ENCODE measurements at regions not wholly inside any gene's neighbourhood (a gene's known extent, or its start where the extent isn't known, plus 50 kb on each side); places are given as distances from the start of the nearest gene placed in this dataset.

- DNase-seq (ENCODE audit: low spot score) = no peak
Observed at GRCh38 chr2:144708626-144709025, 188.7 kb upstream of the ZEB2 start.

GRCh38 chr2:144707736-144708326, 187.9 kb upstream of the ZEB2 start:
- peak; percentile 70 for DNase-seq (ENCODE audit: low spot score)

GRCh38 chr2:144706647-144707046, 186.7 kb upstream of the ZEB2 start:
- no peak for DNase-seq (ENCODE audit: low spot score)

DNA sequence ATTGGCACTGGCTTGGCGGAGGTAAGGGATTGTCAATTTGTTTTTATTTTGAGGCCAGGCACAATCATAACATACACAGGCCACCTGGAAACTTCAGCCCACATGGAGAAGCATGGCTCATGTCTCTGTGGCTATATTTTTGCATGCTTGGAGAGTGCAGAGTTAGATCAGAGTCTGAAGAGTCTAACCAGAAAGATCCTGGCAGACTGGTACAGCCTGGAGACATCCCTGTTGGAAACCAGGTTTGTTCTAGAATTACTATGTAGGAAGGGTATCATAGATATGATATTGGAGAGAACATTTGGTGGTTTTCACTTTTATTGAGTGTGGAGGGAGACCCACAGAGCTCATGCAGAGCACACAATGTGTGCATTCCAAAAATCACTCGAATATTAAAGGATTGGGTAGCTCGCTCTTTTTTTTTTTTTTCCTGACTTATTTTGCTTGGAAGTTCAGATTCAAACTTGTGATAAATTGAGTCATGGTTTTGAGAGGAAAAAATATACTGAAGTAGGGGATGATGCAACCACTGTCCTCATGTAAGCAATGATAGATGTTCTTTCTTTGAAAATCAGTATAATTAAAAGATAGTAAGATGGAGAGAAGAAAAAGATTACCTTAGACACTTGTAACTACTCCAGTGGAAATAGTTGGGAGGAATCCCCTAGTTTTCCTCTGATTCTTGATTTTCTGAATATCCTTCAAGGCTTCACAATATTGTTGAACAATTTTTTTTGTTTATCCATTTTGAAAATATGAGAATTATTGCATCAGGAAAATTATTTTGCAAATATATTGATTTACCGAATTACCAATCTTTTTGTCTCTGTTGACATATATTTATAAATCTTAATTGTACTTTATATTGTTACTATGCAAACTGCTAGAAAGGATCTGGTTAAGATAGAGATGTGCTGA, 185.7 kb upstream of the ZEB2 start:
- no peak for DNase-seq (ENCODE audit: low spot score)

- no peak for DNase-seq (ENCODE audit: low spot score)
Observed at GRCh38 chr2:144704709-144705095, 184.8 kb upstream of the ZEB2 start.

- DNase-seq (ENCODE audit: low spot score) = peak; percentile 73
Observed at GRCh38 chr2:144703852-144704708, 184.2 kb upstream of the ZEB2 start.

GRCh38 chr2:144702051-144702450, 182.1 kb upstream of the ZEB2 start:
- DNase-seq (ENCODE audit: low spot score) = no peak

GRCh38 chr2:144701259-144701658, 181.3 kb upstream of the ZEB2 start:
- DNase-seq (ENCODE audit: low spot score) = no peak

GRCh38 chr2:144698156-144698555, 178.2 kb upstream of the ZEB2 start:
- no peak for DNase-seq (ENCODE audit: low spot score)

DNA sequence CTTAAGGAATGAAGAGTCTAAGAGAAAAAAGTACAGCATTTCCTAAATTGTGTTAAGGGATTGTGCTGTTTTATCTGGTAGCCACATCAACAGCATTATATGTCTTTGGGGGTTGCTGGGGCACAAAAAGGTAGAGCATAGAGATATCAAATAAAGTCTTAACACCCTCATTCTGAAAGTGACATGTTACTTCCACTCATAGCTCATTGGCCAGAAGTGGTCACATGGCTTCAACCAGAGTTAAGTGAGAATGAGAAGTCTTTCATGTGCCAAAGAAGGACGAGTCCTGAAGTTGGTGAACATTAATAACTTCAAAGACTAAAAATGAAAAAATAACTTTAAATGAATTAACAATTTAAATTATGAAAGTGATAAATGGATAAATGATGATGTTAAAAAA, 175.7 kb upstream of the ZEB2 start:
- DNase-seq (ENCODE audit: low spot score) = no peak

DNA sequence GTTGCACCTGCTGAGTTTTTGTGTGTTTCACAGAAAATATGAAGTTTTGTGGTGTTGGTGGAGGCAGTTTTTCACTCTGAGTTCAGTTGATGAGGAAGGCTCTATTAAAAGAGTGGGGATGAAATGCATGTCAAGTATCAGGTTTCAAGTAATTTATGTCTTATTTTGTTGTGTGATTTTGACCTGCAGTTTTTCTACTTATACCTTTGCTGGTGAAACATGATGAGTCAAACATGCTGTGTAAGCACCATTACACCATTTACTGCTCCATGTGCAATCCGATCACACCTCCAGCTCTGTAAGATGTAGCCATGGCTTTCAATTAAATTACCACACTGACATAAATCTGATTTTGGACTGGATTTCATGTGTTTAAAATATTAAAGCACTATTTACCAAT, 174.5 kb upstream of the ZEB2 start:
- no peak for DNase-seq (ENCODE audit: low spot score)

GRCh38 chr2:144693179-144693578, 173.3 kb upstream of the ZEB2 start:
- no peak for DNase-seq (ENCODE audit: low spot score)

DNA sequence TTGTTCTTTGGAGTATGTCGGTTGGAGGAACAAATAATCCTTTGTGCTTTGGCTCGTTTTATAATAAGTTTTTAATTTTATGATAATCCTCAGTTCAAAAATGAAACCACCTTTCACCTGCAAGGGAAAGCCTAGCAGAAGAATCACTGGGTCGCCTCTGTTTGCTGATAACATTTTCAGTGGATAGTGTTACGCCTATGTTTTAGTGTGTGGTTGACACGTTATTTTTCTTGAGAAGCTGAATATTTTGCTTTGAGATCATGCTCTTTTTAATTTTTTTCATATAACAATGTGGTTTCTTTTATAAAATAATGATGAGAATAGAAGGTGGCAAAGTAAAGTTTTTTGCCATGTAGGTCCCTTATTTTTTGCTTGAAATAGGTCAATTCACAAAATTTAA, 172.7 kb upstream of the ZEB2 start:
- DNase-seq (ENCODE audit: low spot score) = no peak

GRCh38 chr2:144690771-144691170, 170.9 kb upstream of the ZEB2 start:
- DNase-seq (ENCODE audit: low spot score) = no peak

GRCh38 chr2:144686518-144687215, 166.7 kb upstream of the ZEB2 start:
- no peak for DNase-seq (ENCODE audit: low spot score)

DNA sequence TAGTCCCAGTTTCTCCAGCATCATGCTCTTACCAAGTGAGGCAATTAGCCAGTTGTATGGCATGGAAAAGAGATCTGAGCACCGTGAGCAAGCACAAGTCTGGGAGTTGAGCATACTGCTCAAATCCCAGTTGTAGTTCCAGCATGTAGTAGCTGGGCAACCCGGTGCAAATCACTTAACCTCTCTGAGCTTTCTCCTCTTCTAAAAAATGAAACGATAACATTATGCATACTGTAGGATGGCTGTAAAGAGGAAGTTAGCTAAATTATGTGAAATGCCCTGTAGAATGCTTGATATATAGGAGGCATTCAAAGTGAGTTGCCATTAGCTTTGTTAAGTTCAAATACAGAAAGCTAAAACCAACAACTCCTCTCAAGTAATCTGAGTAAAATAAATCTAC, 164.0 kb upstream of the ZEB2 start:
- no peak for DNase-seq (ENCODE audit: low spot score)

DNA sequence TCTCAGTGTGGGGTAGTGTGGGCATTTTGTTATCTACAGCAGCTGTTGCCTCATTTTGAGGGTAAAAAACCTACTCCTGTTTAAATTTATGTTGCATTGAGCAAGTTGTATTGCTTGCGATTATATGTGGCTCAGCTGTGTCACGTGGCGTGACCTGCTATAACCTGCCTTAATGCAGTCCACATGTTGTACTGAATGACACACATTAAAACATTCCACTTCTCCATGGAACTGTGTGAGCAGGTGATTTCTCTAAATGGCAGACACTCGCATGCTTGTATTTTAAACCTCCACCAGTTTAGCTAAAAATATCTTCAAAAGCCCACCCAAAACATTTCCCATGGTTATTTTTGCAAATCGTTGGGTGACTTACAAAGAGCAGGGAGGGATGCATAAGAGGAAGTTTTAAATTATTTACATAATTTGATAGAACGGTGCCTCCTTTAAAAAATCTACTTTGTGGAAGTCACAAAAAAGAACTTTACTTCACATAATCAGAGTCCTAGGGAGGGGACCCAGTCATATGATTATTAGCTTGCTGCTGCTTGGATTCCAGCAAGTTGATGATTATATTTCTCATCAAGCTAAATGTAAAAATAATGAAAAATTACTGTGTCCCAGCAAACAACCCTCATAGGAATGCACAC, 163.3 kb upstream of the ZEB2 start:
- no peak for DNase-seq (ENCODE audit: low spot score)

GRCh38 chr2:144682248-144682647, 162.3 kb upstream of the ZEB2 start:
- DNase-seq (ENCODE audit: low spot score) = no peak

DNA sequence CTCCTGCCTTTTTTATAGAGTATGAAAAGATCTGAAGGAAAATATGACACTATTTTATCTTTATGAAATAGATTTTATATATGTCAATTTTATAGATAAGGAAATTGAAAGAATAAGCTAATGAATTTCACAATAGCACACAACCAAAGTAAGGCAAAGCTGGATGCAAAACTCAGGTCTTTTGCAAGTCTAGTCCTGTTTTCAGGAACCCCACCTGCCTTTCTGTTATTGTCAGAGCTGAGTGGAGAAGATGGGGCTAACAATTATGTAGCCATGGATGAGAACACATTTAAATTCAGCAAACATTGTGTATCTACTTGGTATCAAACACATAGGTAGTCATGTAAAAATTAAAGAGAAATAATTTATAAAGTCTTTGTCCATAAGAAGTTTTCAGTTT, 161.5 kb upstream of the ZEB2 start:
- DNase-seq (ENCODE audit: low spot score) = no peak

GRCh38 chr2:144679942-144680341, 160.0 kb upstream of the ZEB2 start:
- DNase-seq (ENCODE audit: low spot score) = no peak

DNA sequence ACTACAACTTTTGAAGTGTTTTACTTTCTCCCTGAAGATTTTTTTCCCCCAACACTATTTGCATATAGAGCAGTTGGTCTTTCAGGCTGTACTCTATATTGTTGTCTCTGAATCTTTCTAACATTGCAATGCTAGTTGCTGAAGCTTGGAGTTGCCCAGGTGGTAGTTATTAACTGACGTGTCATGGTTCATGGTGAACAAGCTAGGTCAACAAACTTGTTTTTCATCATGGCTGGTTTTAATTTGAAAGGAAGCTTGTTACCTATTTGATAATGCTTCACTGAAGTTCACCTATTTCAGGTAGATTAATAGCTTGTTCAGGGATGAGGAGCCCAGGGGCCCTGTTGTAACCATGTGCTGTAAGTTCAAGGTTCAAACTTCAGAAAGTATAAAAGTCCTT, 158.8 kb upstream of the ZEB2 start:
- no peak for DNase-seq (ENCODE audit: low spot score)
